ENCODE measurements at regions not wholly inside any gene's neighbourhood (a gene's known extent, or its start where the extent isn't known, plus 50 kb on each side); places are given as distances from the start of the nearest gene placed in this dataset.
"Not testable (repeated sequence)": the region's sequence is repeated elsewhere in the genome, so short reads cannot be mapped to it uniquely, and the experiment has no call there.

DNA sequence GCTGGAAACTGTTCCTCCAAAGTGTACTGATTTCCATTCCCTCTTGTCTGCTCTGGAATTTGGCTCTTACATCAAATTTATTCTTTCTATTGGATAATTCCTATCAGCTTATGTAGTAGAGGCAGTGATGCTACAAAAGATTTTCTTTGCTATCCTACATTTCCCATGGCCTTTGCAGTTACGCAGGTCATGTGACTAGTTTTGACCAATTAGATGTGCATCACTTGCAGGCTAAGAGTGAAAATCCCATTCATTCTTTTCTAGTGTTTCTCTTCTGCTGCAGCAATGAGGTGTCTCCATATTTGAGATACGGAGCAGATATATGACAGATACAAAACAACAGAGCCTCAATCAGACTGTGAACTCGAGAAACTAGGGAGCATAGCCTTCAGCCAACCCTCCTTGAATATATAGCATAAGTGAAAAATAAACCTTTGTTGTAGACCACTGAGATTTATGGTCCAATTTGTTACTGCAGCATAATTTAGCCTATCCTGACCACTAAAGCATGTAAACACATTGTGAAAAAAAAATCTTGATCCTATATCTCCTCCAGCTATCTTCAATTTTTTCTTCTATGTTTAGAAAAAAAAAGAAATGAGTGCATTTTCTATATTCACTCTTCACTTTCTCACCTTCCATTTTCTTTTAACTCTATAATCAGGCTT lies 102.0 kb downstream of the HNMT start:
- no TSS peak for BruUV-seq (replicated peaks)
- TF ChIP-seq EZH2 (IDR thresholded peaks at IDR 0.05; ENCODE audit: borderline replicate concordance, low read depth, low read length, poor library complexity, severe bottlenecking): no peak
- TF ChIP-seq, protein P1, sequence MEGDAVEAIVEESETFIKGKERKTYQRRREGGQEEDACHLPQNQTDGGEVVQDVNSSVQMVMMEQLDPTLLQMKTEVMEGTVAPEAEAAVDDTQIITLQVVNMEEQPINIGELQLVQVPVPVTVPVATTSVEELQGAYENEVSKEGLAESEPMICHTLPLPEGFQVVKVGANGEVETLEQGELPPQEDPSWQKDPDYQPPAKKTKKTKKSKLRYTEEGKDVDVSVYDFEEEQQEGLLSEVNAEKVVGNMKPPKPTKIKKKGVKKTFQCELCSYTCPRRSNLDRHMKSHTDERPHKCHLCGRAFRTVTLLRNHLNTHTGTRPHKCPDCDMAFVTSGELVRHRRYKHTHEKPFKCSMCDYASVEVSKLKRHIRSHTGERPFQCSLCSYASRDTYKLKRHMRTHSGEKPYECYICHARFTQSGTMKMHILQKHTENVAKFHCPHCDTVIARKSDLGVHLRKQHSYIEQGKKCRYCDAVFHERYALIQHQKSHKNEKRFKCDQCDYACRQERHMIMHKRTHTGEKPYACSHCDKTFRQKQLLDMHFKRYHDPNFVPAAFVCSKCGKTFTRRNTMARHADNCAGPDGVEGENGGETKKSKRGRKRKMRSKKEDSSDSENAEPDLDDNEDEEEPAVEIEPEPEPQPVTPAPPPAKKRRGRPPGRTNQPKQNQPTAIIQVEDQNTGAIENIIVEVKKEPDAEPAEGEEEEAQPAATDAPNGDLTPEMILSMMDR (conservative IDR thresholded peaks at IDR 0.05; ENCODE audit: low read depth, low read length): no peak
- intact Hi-C loops (cut with micrococcal nuclease; ENCODE audit: unreplicated experiment): no loop called here
- CTCF ChIA-PET: no interaction called here
- no peak overlapping the region for H3K27ac ChIP-seq (ENCODE audit: low read depth, low read length, poor library complexity, severe bottlenecking)
- H3K27me3 ChIP-seq (replicated peaks; ENCODE audit: insufficient read depth, low read depth, low read length, poor library complexity): no peaks in the 10 kb centered on the region
- no peak overlapping the region for H3K4me3 ChIP-seq (ENCODE audit: low read depth, low read length, poor library complexity, severe bottlenecking)
- H3K36me3 ChIP-seq (ENCODE audit: insufficient read depth, low read length, poor library complexity, severe bottlenecking): no peaks in the 10 kb centered on the region
- POLR2A ChIA-PET (ENCODE audit: low non-redundant PET): no interaction called here
- no peak for DNase-seq (ENCODE audit: low spot score)
- no peaks in the 10 kb centered on the region for H3K4me1 ChIP-seq (ENCODE audit: insufficient read depth, low read length, poor library complexity, severe bottlenecking)
- no peaks in the 10 kb centered on the region for H3K9me3 ChIP-seq (ENCODE audit: low read depth, low read length, poor library complexity, severe bottlenecking)

DNA sequence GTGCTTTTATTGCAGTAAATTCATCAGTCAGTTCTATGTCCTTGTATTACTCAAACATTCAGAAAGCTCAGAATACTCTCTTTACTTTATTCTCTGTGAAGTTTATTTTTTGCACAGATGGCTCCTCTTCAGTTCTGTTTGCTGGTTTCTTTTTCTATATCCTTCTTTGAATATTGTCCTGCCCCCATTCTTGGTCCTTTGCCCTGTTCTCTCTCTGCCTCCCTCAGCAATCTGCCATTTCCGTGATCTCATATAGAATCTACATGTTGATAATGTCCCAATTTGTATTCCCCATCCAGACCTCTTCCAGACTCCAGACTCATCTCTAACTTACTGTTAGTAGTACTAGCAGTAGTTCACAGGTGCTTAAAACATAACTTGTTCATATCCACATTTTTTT lies 102.6 kb downstream of the HNMT start:
- intact Hi-C loops (cut with micrococcal nuclease; ENCODE audit: unreplicated experiment): no loop called here
- POLR2A ChIA-PET (ENCODE audit: low non-redundant PET): no interaction called here
- BruUV-seq (replicated peaks): no TSS peak

DNA sequence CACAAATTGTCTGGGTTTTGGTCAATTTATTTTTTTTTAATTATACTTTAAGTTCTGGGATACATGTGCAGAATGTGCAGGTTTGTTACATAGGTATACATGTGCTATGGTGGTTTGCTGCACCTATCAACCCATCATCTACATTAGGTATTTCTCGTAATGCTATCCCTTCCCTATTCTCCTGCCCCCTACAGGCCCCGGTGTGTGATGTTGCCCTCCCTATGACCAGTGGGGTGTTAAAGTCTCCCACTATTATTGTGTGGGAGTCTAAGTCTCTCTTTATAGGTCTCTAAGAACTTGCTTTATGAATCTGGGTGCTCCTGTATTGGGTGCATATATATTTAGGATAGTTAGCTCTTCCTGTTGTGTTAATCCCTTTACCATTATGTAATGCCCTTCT lies 104.4 kb downstream of the HNMT start:
- H3K27me3 ChIP-seq (replicated peaks; ENCODE audit: insufficient read depth, low read depth, low read length, poor library complexity); CTCF ChIA-PET; H3K27ac ChIP-seq (ENCODE audit: low read depth, low read length, poor library complexity, severe bottlenecking); BruUV-seq (replicated peaks); H3K36me3 ChIP-seq (ENCODE audit: insufficient read depth, low read length, poor library complexity, severe bottlenecking); intact Hi-C loops (cut with micrococcal nuclease; ENCODE audit: unreplicated experiment); H3K4me1 ChIP-seq (ENCODE audit: insufficient read depth, low read length, poor library complexity, severe bottlenecking); H3K4me3 ChIP-seq (ENCODE audit: low read depth, low read length, poor library complexity, severe bottlenecking); H3K9me3 ChIP-seq (ENCODE audit: low read depth, low read length, poor library complexity, severe bottlenecking); DNase-seq (ENCODE audit: low spot score); POLR2A ChIA-PET (ENCODE audit: low non-redundant PET): not testable (repeated sequence)

More for the DNA sequence above, 102.6 kb downstream of the HNMT start:
- H3K4me1 ChIP-seq (ENCODE audit: insufficient read depth, low read length, poor library complexity, severe bottlenecking): no peaks in the 10 kb centered on the region
- H3K9me3 ChIP-seq (ENCODE audit: low read depth, low read length, poor library complexity, severe bottlenecking): no peaks in the 10 kb centered on the region
- H3K4me3 ChIP-seq (ENCODE audit: low read depth, low read length, poor library complexity, severe bottlenecking): no peak overlapping the region
- no peak overlapping the region for H3K27ac ChIP-seq (ENCODE audit: low read depth, low read length, poor library complexity, severe bottlenecking)
- DNase-seq (ENCODE audit: low spot score): no peak
- no peaks in the 10 kb centered on the region for H3K27me3 ChIP-seq (replicated peaks; ENCODE audit: insufficient read depth, low read depth, low read length, poor library complexity)
- CTCF ChIA-PET: no interaction called here
- TF ChIP-seq EZH2 (IDR thresholded peaks at IDR 0.05; ENCODE audit: borderline replicate concordance, low read depth, low read length, poor library complexity, severe bottlenecking): no peak
- TF ChIP-seq, protein P1 (conservative IDR thresholded peaks at IDR 0.05; ENCODE audit: low read depth, low read length): no peak
- no peaks in the 10 kb centered on the region for H3K36me3 ChIP-seq (ENCODE audit: insufficient read depth, low read length, poor library complexity, severe bottlenecking)

DNA sequence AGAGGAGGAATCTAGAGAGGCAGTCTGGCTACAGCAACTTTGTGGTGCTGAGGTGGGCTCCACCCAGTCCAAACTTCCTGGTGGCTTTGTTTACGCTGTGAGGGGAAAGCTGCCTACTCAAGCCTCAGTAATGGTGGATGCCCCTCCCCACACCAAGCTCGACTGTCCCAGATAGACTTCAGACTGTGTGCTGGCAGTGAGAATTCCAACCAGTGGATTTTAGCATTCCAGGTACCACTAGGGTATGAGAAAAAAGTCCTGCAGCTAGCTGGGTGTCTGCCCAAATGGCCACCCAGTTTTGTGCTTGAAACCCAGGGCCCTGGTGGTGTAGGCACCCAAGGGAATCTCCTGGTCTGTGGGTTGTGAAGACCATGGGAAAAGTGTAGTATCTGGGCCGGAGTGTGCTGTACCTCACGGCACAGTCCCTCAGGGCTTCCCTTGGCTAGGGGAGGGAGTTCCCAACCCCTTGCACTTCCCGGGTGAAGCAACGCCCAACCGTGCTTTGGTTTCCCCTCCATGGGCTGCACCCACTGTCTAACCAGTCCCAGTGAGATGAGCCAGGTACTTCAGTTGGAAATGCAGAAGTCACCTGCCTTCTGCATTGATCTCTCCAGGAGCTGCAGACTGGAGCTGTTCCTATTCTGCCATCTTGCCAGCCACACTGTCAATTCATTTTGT lies 106.9 kb downstream of the HNMT start:
- POLR2A ChIA-PET (ENCODE audit: low non-redundant PET); H3K36me3 ChIP-seq (ENCODE audit: insufficient read depth, low read length, poor library complexity, severe bottlenecking); BruUV-seq (replicated peaks); H3K27me3 ChIP-seq (replicated peaks; ENCODE audit: insufficient read depth, low read depth, low read length, poor library complexity); CTCF ChIA-PET; DNase-seq (ENCODE audit: low spot score); intact Hi-C loops (cut with micrococcal nuclease; ENCODE audit: unreplicated experiment); H3K4me1 ChIP-seq (ENCODE audit: insufficient read depth, low read length, poor library complexity, severe bottlenecking); H3K4me3 ChIP-seq (ENCODE audit: low read depth, low read length, poor library complexity, severe bottlenecking); H3K9me3 ChIP-seq (ENCODE audit: low read depth, low read length, poor library complexity, severe bottlenecking); H3K27ac ChIP-seq (ENCODE audit: low read depth, low read length, poor library complexity, severe bottlenecking): not testable (repeated sequence)
